ENCODE measurements at regions not wholly inside any gene's neighbourhood (a gene's known extent, or its start where the extent isn't known, plus 50 kb on each side); places are given as distances from the start of the nearest gene placed in this dataset.

DNA sequence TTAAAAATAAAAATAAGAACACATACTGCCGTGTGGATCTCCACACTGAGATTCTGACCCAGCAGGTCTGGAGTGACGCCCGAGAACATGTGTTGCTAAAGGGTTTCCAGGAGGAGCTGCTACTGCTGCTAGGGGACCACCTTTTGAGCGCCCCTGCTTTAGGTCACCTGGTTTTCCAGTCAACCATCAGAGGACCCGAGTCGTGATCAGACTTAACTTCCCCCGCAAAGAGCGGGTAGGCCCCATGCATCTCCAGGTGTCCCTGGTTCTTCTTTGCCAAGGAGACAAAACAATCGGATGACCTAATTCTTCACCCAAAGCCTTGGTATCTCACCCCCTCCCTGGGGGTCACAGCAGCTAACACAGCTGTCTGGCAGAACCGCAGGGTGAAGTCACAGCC is 51.1 kb upstream of the STX16 start:
- no peak for TF ChIP-seq POLR2A (IDR thresholded peaks at IDR 0.05)
- TF ChIP-seq, protein P1, sequence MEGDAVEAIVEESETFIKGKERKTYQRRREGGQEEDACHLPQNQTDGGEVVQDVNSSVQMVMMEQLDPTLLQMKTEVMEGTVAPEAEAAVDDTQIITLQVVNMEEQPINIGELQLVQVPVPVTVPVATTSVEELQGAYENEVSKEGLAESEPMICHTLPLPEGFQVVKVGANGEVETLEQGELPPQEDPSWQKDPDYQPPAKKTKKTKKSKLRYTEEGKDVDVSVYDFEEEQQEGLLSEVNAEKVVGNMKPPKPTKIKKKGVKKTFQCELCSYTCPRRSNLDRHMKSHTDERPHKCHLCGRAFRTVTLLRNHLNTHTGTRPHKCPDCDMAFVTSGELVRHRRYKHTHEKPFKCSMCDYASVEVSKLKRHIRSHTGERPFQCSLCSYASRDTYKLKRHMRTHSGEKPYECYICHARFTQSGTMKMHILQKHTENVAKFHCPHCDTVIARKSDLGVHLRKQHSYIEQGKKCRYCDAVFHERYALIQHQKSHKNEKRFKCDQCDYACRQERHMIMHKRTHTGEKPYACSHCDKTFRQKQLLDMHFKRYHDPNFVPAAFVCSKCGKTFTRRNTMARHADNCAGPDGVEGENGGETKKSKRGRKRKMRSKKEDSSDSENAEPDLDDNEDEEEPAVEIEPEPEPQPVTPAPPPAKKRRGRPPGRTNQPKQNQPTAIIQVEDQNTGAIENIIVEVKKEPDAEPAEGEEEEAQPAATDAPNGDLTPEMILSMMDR (IDR thresholded peaks at IDR 0.05): no peak
